ENCODE measurements at regions not wholly inside any gene's neighbourhood (a gene's known extent, or its start where the extent isn't known, plus 50 kb on each side); places are given as distances from the start of the nearest gene placed in this dataset.

DNA sequence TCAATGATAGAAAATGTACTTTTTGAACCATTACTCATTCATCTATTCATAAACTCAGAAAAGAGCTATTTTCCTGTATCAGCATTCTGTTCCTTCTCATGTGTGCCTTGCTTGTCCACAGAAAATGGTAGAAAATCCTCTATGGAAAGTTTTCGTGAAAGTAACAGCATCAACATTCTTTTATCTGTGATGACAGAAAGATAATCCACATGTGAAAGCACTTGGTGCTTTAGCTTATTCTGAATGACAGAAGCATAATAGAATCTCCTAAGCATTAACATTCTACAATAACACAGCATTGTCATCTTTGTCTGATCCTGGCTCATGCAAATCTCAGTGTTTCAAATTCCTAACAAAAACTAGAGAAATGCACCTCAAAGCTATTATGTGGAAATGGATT, 431.9 kb downstream of the ADAMTS20 start:
- H3K9ac ChIP-seq (ENCODE audit: insufficient read depth, low read length): no peak overlapping the region

DNA sequence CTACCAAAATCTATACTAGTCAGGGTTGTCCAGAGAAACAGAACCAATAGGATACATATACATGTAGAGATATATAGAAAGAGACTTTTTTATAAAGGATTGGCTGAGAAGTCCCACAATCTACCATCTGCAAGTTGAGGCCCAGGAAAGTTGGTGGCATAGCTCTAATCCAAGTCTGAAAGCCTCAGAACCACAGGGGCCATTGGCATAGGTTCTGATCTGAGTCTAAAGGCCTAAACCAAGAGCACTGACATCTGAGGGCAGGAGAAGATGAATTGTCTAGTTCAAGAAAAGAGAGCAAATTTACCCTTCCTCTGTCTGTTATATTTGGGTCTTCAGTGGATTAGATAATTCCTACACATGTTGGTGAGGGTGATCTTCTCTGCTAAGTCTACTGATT, 433.1 kb downstream of the ADAMTS20 start:
- no peak overlapping the region for H3K9ac ChIP-seq (ENCODE audit: insufficient read depth, low read length)
- no peak for DNase-seq (ENCODE audit: low read depth in 2 of 2)
- H3K27ac ChIP-seq (ENCODE audit: insufficient read depth, low read length): no peak overlapping the region
- H3K4me3 ChIP-seq (replicated peaks in 1 of 4; ENCODE audit: control extremely low read depth in 1 of 4, insufficient read depth in 1 of 4, low read depth in 3 of 4, low read length in 4 of 4): no peak overlapping the region
- H3K79me2 ChIP-seq (ENCODE audit: control insufficient read depth, insufficient read depth, low read length): no peaks in the 10 kb centered on the region
- no peak overlapping the region for H2AFZ ChIP-seq (ENCODE audit: low read length)
- no peaks in the 10 kb centered on the region for H3K4me1 ChIP-seq (ENCODE audit: control insufficient read depth, extremely low read depth, insufficient read depth, low read length)
- TF ChIP-seq, protein P1, sequence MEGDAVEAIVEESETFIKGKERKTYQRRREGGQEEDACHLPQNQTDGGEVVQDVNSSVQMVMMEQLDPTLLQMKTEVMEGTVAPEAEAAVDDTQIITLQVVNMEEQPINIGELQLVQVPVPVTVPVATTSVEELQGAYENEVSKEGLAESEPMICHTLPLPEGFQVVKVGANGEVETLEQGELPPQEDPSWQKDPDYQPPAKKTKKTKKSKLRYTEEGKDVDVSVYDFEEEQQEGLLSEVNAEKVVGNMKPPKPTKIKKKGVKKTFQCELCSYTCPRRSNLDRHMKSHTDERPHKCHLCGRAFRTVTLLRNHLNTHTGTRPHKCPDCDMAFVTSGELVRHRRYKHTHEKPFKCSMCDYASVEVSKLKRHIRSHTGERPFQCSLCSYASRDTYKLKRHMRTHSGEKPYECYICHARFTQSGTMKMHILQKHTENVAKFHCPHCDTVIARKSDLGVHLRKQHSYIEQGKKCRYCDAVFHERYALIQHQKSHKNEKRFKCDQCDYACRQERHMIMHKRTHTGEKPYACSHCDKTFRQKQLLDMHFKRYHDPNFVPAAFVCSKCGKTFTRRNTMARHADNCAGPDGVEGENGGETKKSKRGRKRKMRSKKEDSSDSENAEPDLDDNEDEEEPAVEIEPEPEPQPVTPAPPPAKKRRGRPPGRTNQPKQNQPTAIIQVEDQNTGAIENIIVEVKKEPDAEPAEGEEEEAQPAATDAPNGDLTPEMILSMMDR (conservative IDR thresholded peaks at IDR 0.05 in 1 of 2, IDR thresholded peaks at IDR 0.05 in 1 of 2; ENCODE audit: low read depth in 1 of 2, low read length in 2 of 2): no peak
- no peak for TF ChIP-seq EZH2 (IDR thresholded peaks at IDR 0.05; ENCODE audit: low read length, missing control alignments)
- H3K4me2 ChIP-seq (ENCODE audit: extremely low read depth, insufficient read depth, low read length): no peak overlapping the region
- no peaks in the 10 kb centered on the region for H3K9me3 ChIP-seq (ENCODE audit: control insufficient read depth, insufficient read depth, low read depth, low read length)
- H3K36me3 ChIP-seq (ENCODE audit: control insufficient read depth, insufficient read depth, low read length): no peaks in the 10 kb centered on the region
- H4K20me1 ChIP-seq (ENCODE audit: control insufficient read depth, extremely low read depth, insufficient read depth, low read length): no peaks in the 10 kb centered on the region
- H3K27me3 ChIP-seq (ENCODE audit: control insufficient read depth, insufficient read depth, low read length): no peaks in the 10 kb centered on the region

More for the DNA sequence above, 431.9 kb downstream of the ADAMTS20 start:
- Histone ChIP-seq H3K4me3 (replicated peaks in 1 of 4; ENCODE audit: control extremely low read depth in 1 of 4, insufficient read depth in 1 of 4, low read depth in 3 of 4, low read length in 4 of 4) (no peak overlapping the region), H2AFZ (ENCODE audit: low read length) (no peak overlapping the region), H3K27me3 (ENCODE audit: control insufficient read depth, insufficient read depth, low read length) (no peaks in the 10 kb centered on the region), H3K36me3 (ENCODE audit: control insufficient read depth, insufficient read depth, low read length) (no peaks in the 10 kb centered on the region), H3K4me1 (ENCODE audit: control insufficient read depth, extremely low read depth, insufficient read depth, low read length) (no peaks in the 10 kb centered on the region), H3K27ac (ENCODE audit: insufficient read depth, low read length) (no peak overlapping the region), H3K4me2 (ENCODE audit: extremely low read depth, insufficient read depth, low read length) (no peak overlapping the region), H3K79me2 (ENCODE audit: control insufficient read depth, insufficient read depth, low read length) (no peaks in the 10 kb centered on the region), H4K20me1 (ENCODE audit: control insufficient read depth, extremely low read depth, insufficient read depth, low read length) (no peaks in the 10 kb centered on the region), H3K9me3 (ENCODE audit: control insufficient read depth, insufficient read depth, low read depth, low read length) (no peaks in the 10 kb centered on the region)
- TF ChIP-seq, protein P1 (conservative IDR thresholded peaks at IDR 0.05 in 1 of 2, IDR thresholded peaks at IDR 0.05 in 1 of 2; ENCODE audit: low read depth in 1 of 2, low read length in 2 of 2): no peak
- TF ChIP-seq EZH2 (IDR thresholded peaks at IDR 0.05; ENCODE audit: low read length, missing control alignments): no peak
- no peak for DNase-seq (ENCODE audit: low read depth in 2 of 2)

DNA sequence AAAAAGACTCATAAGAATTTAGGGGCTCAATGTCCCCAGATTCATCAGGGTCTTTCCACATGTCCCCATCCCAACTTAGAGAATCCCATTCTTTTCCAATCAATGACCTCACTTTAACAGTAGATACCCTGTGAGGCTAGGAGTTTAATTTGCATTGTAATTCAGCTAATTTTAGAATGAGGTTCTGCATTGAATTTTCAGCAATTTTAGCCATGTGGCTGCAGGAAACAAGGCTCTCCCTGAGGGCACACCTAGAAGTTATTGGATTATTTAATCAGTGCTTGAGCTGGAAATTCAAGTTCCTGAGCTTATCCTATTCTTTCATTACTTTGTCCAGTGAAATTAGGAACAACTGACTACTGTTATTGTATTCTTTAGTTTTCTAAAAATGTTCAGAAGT, 433.8 kb downstream of the ADAMTS20 start:
- no peaks in the 10 kb centered on the region for H3K9me3 ChIP-seq (ENCODE audit: control insufficient read depth, insufficient read depth, low read depth, low read length)
- no peaks in the 10 kb centered on the region for H3K4me1 ChIP-seq (ENCODE audit: control insufficient read depth, extremely low read depth, insufficient read depth, low read length)
- TF ChIP-seq EZH2 (IDR thresholded peaks at IDR 0.05; ENCODE audit: low read length, missing control alignments): no peak
- TF ChIP-seq, protein P1 (conservative IDR thresholded peaks at IDR 0.05 in 1 of 2, IDR thresholded peaks at IDR 0.05 in 1 of 2; ENCODE audit: low read depth in 1 of 2, low read length in 2 of 2): no peak
- no peak overlapping the region for H3K4me3 ChIP-seq (replicated peaks in 1 of 4; ENCODE audit: control extremely low read depth in 1 of 4, insufficient read depth in 1 of 4, low read depth in 3 of 4, low read length in 4 of 4)
- H4K20me1 ChIP-seq (ENCODE audit: control insufficient read depth, extremely low read depth, insufficient read depth, low read length): no peaks in the 10 kb centered on the region
- no peak overlapping the region for H3K4me2 ChIP-seq (ENCODE audit: extremely low read depth, insufficient read depth, low read length)
- no peak overlapping the region for H3K9ac ChIP-seq (ENCODE audit: insufficient read depth, low read length)
- no peaks in the 10 kb centered on the region for H3K79me2 ChIP-seq (ENCODE audit: control insufficient read depth, insufficient read depth, low read length)
- H3K36me3 ChIP-seq (ENCODE audit: control insufficient read depth, insufficient read depth, low read length): no peaks in the 10 kb centered on the region
- no peak overlapping the region for H3K27ac ChIP-seq (ENCODE audit: insufficient read depth, low read length)
- H3K27me3 ChIP-seq (ENCODE audit: control insufficient read depth, insufficient read depth, low read length): no peaks in the 10 kb centered on the region
- H2AFZ ChIP-seq (ENCODE audit: low read length): no peak overlapping the region
- no peak for DNase-seq (ENCODE audit: low read depth in 2 of 2)

All from fibroblast of lung (primary cell).